ENCODE measurements at regions not wholly inside any gene's neighbourhood (a gene's known extent, or its start where the extent isn't known, plus 50 kb on each side); places are given as distances from the start of the nearest gene placed in this dataset.
"Not testable (repeated sequence)": the region's sequence is repeated elsewhere in the genome, so short reads cannot be mapped to it uniquely, and the experiment has no call there.

- DNase-seq: no peak
These were observed 86.1 kb downstream of the RAP2A start for GRCh38 chr13:97520061-97520460.

GRCh38 chr13:97520866-97521265 lies 86.9 kb downstream of the RAP2A start:
- DNase-seq: no peak

DNA sequence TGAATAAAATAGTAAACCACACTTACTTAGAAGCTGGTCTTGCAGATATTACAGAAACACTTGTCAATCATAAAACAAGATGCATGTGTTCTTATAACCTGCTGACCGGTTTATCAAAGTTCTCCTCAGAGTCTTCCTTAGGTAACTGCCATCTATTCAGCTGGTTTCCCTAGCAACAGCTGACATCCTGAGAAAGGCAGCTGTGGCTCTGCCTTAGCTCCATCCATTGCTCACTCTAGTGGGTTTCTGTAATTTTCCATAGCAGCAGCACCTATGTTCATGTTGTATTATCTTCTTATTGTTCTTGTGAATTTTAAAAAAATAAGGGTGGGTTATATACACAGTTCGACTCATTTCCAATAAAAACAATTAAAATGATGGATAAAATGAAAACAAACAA lies 87.8 kb downstream of the RAP2A start:
- DNase-seq: no peak

DNA sequence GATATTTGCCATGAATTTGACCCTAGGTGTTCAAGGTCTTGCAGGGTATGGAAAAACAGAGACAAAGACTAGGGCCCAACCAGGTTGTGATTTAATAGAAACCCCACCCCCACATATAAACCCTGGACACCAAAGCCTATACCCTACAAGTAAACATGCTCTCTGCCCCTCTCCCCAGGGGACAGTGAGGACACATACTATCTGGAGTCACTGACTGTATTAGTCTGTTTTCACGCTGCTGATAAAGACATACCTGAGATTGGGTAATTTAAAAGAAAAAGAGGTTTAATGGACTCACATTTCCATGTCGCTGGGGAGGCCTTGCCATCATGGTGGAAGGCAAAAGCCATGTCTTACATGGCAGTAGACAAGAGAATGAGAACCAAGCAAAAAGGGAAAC lies 88.3 kb downstream of the RAP2A start:
- no peak for DNase-seq

GRCh38 chr13:97526556-97526955 lies 92.6 kb downstream of the RAP2A start:
- DNase-seq: no peak

- DNase-seq: no peak
These were observed 94.5 kb downstream of the RAP2A start for GRCh38 chr13:97528518-97528917.

DNA sequence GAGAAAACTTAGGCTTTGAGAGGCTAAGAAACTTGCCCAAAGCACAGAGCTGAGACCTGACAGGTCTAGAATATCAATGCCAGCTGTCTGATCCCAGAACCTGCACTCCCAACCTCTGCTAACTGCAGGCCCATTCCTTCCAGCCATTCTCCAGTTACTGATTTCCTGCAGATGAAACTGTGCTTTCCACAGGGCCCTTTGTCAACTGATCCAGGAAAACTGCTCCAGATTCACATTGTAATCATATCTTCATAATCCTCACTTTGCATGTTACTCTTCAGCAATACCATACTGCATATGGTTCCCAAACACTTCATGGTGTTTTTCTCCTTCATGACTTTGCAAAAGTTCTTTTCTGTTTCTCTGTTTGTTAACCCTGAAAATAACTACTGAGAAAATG lies 100.6 kb downstream of the RAP2A start:
- DNase-seq: no peak

- DNase-seq: no peak
These were observed 101.6 kb downstream of the RAP2A start for GRCh38 chr13:97535614-97536013.

DNA sequence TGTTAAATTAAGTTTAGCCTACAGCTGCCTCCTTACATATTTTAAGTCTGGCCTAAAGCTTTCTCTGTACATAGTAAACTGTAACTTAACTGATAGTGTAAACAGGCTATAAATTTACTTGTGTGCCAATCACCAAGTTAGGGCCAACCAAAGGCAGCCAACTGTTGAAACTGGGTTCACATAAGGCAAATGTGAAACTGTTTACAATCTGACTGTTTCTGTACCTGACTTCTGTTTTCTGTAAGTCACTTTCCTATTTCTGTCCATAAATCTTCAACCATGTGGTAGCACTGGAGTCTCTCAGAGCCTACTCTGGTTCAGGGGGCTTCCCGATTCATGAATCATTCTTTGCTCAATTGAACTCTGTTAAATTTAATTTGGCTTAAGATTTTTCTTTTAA lies 103.1 kb downstream of the RAP2A start:
- no peak for DNase-seq

DNA sequence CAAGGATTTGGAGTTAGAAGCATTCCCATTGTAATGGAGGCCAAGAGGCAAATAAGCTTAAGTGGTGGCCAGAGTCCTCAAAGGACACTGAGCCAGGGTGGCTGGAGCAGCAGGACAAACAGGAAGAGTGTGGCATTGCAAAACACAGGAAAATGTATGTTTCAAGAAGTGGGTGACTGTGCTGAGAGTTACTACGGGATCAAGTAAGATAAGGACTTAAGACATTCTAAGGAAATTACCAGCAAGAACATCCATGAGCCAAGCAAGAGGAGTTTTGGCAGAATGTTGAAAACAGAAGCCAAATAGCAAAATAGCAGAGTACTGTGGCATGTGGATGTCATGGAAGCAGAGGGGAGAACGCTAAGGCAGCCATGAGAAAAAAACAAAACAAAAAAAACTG lies 104.2 kb downstream of the RAP2A start:
- DNase-seq: no peak

DNA sequence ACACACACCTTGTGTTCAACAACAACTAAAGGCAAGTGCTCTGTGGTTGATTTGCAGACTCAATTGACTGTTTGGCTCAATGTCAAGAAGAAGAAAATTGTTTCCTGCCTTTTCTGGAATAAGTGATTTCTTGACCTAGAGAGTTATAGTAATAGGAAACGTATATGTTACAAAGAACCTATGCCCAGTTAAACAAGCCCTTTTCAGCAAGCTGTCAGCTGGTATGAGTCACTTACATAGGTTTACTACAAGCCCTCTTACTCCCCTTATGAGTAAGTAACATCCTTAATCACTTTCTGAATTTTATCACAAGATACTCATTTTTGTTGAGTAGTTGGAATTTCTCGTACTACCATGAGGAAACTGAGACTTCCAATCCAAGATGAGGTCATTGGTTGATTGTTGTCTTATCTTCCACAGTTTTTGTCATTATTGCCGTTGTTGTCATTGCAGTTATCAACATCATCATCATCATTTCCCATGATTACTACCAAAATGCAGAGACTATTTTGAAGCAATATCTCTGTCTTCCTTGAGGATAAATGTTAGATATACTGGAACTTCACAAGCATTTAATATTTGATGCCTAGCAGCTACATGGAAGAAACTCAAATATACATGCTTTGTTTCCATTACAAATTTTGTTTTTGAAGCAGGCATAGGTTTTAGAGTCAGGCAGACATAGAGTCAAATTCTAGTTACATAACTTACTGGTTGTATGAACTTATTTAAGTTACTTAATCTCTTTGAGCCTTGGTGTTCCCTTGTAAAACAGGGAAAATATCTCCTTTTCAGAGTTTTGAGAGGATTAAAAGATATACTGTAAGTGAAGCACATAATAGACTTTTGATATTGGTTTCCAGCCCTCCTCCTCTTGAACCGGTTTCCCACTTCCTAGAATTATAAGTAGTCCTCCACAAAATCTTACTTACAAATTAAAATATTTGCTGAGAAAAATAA lies 106.0 kb downstream of the RAP2A start:
- no peak for DNase-seq

GRCh38 chr13:97540696-97541095 lies 106.7 kb downstream of the RAP2A start:
- DNase-seq: no peak

DNA sequence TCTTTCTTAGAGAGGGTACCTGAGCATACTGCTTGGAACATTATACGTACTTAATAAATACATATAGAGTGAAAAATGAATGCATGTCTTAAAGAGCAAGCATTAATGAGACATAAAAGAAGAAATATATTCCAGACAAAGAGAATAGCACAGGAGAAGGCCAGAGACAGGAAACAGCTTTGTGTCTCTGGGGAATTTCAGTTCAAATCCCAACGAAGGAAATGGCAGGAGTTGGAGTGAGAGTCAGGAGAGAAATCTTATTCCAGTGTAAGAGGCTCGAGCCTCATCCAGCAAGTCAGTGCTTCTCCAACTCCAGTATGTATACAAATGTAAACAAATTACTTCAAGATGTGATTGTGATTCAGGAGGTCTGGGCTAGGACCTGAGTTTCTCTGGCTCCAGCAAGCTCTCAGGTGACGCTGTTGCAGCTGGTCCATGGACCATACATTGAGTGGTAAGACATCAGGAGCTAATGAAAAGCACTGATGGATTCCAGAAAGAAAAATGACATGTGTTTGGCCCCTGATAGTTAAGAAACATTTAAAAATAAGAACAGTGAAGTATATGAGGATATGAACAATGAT lies 108.2 kb downstream of the RAP2A start:
- no peak for DNase-seq

- no peak for DNase-seq
These were observed 110.2 kb downstream of the RAP2A start for GRCh38 chr13:97544031-97544765.

GRCh38 chr13:97544971-97545499 lies 111.1 kb downstream of the RAP2A start:
- DNase-seq: not testable (repeated sequence)

DNA sequence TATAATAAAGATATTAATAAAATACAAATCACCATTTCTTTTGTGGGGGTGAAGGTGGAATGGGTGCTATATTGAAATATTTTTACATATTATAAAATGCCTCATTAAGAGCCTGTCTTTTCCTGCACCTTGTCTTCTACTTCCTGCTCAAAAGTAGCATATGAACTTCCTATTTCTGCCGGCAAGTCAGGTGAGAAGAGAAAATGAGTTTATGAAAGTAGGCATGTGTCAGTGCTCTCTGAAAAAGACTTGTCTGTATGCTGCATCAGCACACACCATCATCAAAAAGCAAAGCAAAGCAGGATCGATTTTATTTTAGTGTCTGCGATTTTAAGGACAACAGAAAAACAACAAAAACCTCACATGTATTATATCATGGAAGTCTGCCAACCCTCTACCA lies 114.2 kb downstream of the RAP2A start:
- DNase-seq: no peak

DNA sequence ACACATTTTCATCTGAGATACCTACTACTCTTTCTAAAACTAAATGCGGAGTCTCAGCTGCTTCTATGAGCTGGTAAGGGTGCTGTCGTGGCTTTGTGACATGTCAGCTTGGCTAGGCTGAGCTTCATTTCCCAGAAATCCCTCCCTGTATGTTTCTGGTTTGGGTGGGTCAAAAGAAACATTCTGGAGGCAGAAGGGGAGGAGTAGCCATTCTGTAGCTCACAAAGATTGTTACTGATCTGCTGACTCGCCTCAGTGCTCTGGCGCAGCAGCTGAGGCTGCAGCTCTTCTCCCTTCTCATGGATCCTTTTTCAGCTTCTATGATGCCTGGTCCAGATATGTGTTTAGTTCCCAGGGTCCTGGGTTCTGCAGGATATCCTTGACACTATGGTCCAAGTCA lies 114.7 kb downstream of the RAP2A start:
- no peak for DNase-seq

GRCh38 chr13:97549201-97549600 lies 115.2 kb downstream of the RAP2A start:
- no peak for DNase-seq

- DNase-seq: no peak
These were observed 120.5 kb downstream of the RAP2A start for GRCh38 chr13:97554496-97554895.

DNA sequence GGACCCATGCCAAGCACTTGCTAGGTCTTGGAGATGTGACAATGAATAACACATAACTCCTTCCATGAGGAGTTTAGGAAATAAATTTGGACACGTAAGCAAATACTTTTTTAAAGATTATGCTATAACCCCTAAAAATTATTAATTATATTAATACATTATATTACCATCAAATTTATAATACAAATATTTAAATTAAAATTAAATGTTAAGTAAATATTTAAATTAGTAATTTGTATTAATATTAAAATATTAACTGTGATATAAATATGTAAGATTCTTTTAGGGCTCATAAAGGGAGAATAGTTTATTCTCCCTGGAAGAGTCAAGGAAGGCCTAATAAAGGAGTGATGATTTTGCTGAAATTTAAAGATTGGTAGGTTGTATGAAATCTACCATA lies 121.1 kb downstream of the RAP2A start:
- no peak for DNase-seq

DNA sequence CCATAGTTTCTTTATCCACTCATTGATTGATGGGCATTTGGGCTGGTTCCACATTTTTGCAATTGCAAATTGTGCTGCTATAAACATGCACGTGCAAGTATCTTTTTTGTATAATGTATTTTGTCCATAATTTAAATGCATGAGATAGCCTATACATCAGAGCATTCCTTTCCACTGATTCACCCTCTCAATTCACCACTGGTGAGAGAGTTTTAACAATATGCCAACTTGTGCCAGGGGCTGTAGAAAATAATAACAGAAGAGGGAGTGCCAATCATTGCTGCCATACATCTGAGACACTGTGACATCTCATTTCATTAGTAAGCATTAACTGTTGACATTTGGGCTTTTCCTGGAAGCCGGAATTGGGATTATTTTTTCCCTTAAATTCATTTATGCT lies 125.1 kb downstream of the RAP2A start:
- DNase-seq: no peak

DNA sequence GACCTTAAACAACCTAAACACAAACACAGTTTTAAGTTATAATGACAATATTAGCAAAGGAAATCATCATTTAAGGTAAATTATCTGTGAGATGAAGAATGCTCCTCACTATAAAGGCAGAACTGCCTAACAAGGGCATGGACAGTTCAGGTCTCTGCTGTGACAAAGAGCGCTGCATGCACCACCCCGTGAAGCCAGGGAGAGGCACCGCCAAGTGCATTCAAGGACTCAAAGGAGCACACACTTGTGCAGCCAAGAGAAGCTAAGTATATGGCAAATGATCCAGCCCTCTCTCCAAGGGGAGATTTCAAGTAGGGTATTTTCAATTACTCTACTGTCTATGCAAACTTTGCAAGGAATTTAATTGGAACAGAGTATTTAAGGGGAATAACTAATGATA lies 126.0 kb downstream of the RAP2A start:
- no peak for DNase-seq

GRCh38 chr13:97561182-97561581 lies 127.2 kb downstream of the RAP2A start:
- DNase-seq: no peak

DNA sequence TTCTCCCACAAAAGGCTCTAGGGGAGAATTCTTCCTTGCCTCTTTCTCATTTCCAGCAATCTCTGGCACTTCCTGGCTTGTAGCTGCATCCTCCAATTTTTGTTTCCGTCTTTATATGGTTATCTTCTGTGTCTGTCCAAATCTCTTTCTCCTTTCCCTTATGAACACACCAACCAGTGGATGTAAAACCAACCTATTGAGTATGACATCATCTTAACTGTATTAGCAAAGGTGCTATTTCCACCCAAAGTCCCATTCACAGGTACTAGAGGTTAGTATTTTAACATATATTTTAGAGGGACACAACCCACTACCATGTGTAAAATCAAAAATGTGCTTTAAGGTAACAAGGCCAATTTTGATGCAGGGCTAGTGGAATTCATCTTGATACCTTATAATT lies 129.0 kb downstream of the RAP2A start:
- DNase-seq: no peak
